GM10266 (cell line): ENCODE measurements at regions not wholly inside any gene's neighbourhood (a gene's known extent, or its start where the extent isn't known, plus 50 kb on each side); places are given as distances from the start of the nearest gene placed in this dataset.

Experiments used
- DNase-seq: peaks from one replicate; pipeline ENCODE4 v3.0.0; 2012; ENCODE audit errors: extremely low spot score
- CTCF ChIP-seq: IDR thresholded peaks from 2 replicates; pipeline ENCODE4 v1.5.1; 2012; ENCODE audit warnings: mild to moderate bottlenecking, low read depth; ENCODE audit not compliant: control insufficient read depth, insufficient read depth; ENCODE audit errors: missing control alignments

GRCh38 chr9:102569436-102569835, 425.7 kb upstream of the CYLC2 start:
- DNase-seq = no peak
- TF ChIP-seq CTCF = no peak

- DNase-seq = no peak
- TF ChIP-seq CTCF = no peak
These were observed 443.8 kb upstream of the CYLC2 start for GRCh38 chr9:102551346-102551745.

- no peak for DNase-seq
- no peak for TF ChIP-seq CTCF
These were observed 444.2 kb upstream of the CYLC2 start for GRCh38 chr9:102550886-102551285.

- DNase-seq = no peak
- TF ChIP-seq CTCF = no peak
These were observed 444.9 kb upstream of the CYLC2 start for GRCh38 chr9:102550266-102550665.

- DNase-seq = no peak
- no peak for TF ChIP-seq CTCF
These were observed 461.1 kb upstream of the CYLC2 start for GRCh38 chr9:102534031-102534430.

GRCh38 chr9:102521097-102521755, 473.9 kb upstream of the CYLC2 start:
- DNase-seq = no peak
- TF ChIP-seq CTCF = no peak

GRCh38 chr9:102519423-102519822, 475.7 kb upstream of the CYLC2 start:
- DNase-seq = no peak
- no peak for TF ChIP-seq CTCF
